IMR-90 (cell line): ENCODE measurements at regions not wholly inside any gene's neighbourhood (a gene's known extent, or its start where the extent isn't known, plus 50 kb on each side); places are given as distances from the start of the nearest gene placed in this dataset.

Experiments used
- ATAC-seq: fragments of 200-7000 bp; cut with Tn5 transposase; 2 replicates; pipeline ENCODE4 v1.9.1; 2020; ENCODE audit warnings: low read depth, mild to moderate bottlenecking, moderate library complexity
- BruUV-seq: library from RNA; stranded (reverse); fragments of 400-500 nt; replicated peaks from 2 replicates; lab custom pipeline; 2021; lab: Mats Ljungman, UMichigan
- CTCF ChIA-PET: fragments of 300-600 bp; formaldehyde crosslinking; extraction: SDS; loops from one replicate; lab custom pipeline; 2021; ENCODE audit warnings: antibody characterized with exemption; lab: Yijun Ruan, JAX
- POLR2A ChIA-PET: fragments of 300-600 bp; sonication (Branson Sonifier 250); formaldehyde crosslinking; loops from one replicate; lab custom pipeline; 2022; ENCODE audit warnings: antibody characterized with exemption; ENCODE audit not compliant: unreplicated experiment; lab: Charles Lee
- DNase-seq: peaks from one replicate; pipeline ENCODE4 v3.0.0; 2013
- H2AFZ ChIP-seq: replicated peaks from 2 replicates; pipeline ENCODE3; 2013; ENCODE audit warnings: low read length, mild to moderate bottlenecking; ENCODE audit not compliant: poor library complexity
- H2AK5ac ChIP-seq: 2 replicates; pipeline ENCODE4 v1.6.1; 2013; ENCODE audit warnings: low read depth, low read length, inconsistent platforms
- H2AK9ac ChIP-seq: replicated peaks from 2 replicates; pipeline ENCODE3; 2013; ENCODE audit warnings: mild to moderate bottlenecking, low read depth, low read length, moderate library complexity; ENCODE audit not compliant: poor library complexity
- H2BK120ac ChIP-seq: 2 replicates; pipeline ENCODE4 v1.6.1; 2013; ENCODE audit warnings: low read depth, low read length, inconsistent platforms
- H2BK15ac ChIP-seq: 3 replicates; pipeline ENCODE4 v1.6.1; 2013; ENCODE audit warnings: low read depth, low read length, inconsistent platforms
- H2BK20ac ChIP-seq: 2 replicates; pipeline ENCODE4 v1.6.1; 2013; ENCODE audit warnings: low read depth, mild to moderate bottlenecking, inconsistent platforms, low read length, moderate library complexity
- H2BK5ac ChIP-seq: 2 replicates; pipeline ENCODE4 v1.6.1; 2013; ENCODE audit warnings: mild to moderate bottlenecking, low read depth, low read length, inconsistent platforms; ENCODE audit not compliant: poor library complexity, severe bottlenecking
- H3K14ac ChIP-seq: replicated peaks from 2 replicates; pipeline ENCODE4 v1.6.1; 2013; ENCODE audit warnings: low read depth, low read length, inconsistent platforms
- H3K18ac ChIP-seq: 2 replicates; pipeline ENCODE4 v1.6.1; 2013; ENCODE audit warnings: low read depth, low read length, control low read depth
- H3K23ac ChIP-seq: 2 replicates; pipeline ENCODE4 v1.6.1; 2013; ENCODE audit warnings: low read depth, low read length, inconsistent platforms
- H3K27ac ChIP-seq: 2 replicates; pipeline ENCODE4 v1.5.1; 2013; ENCODE audit warnings: mild to moderate bottlenecking, control low read depth, low read length; ENCODE audit not compliant: insufficient read depth
- H3K27me3 ChIP-seq: 2 replicates; pipeline ENCODE4 v1.6.1; 2013; ENCODE audit warnings: low read length; ENCODE audit not compliant: control insufficient read depth, insufficient read depth
- H3K36me3 ChIP-seq: 2 replicates; pipeline ENCODE4 v1.6.1; 2013; ENCODE audit warnings: low read length, mixed read lengths; ENCODE audit not compliant: control insufficient read depth, insufficient read depth
- H3K4ac ChIP-seq: 2 replicates; pipeline ENCODE4 v1.6.1; 2013; ENCODE audit warnings: low read depth, low read length, inconsistent platforms
- H3K4me1 ChIP-seq: 2 replicates; pipeline ENCODE4 v1.6.1; 2013; ENCODE audit warnings: low read length, mixed read lengths; ENCODE audit not compliant: control insufficient read depth, insufficient read depth
- H3K4me2 ChIP-seq: 2 replicates; pipeline ENCODE4 v1.6.1; 2013; ENCODE audit warnings: low read depth, mild to moderate bottlenecking, control low read depth, low read length, moderate library complexity
- H3K4me3 ChIP-seq: 2 replicates; pipeline ENCODE4 v1.5.1; 2013; ENCODE audit warnings: low read depth, mild to moderate bottlenecking, control low read depth, low read length, moderate library complexity; ENCODE audit not compliant: insufficient read depth
- H3K56ac ChIP-seq: 2 replicates; pipeline ENCODE4 v1.6.1; 2013; ENCODE audit warnings: low read length, inconsistent platforms; ENCODE audit not compliant: insufficient read depth; ENCODE audit errors: extremely low read depth
- H3K79me1 ChIP-seq, 2 experiments: 2 replicates each; pipeline ENCODE4 v1.6.1; 2013; ENCODE audit warnings: low read length in 2 of 2, inconsistent platforms in 1 of 2, low read depth in 1 of 2
- H3K9ac ChIP-seq: 2 replicates; pipeline ENCODE4 v1.6.1; 2013; ENCODE audit warnings: low read depth, low read length, control low read depth
- H3K9me1 ChIP-seq: 2 replicates; pipeline ENCODE4 v1.6.1; 2013; ENCODE audit warnings: low read length, inconsistent platforms; ENCODE audit not compliant: insufficient read depth
- H3K9me3 ChIP-seq: 2 replicates; pipeline ENCODE4 v1.6.1; 2013; ENCODE audit warnings: low read length; ENCODE audit not compliant: control insufficient read depth, insufficient read depth
- H4K20me1 ChIP-seq: 2 replicates; pipeline ENCODE4 v1.6.1; 2013; ENCODE audit warnings: low read length, inconsistent platforms; ENCODE audit not compliant: insufficient read depth
- H4K5ac ChIP-seq: 2 replicates; pipeline ENCODE4 v1.6.1; 2013; ENCODE audit warnings: mild to moderate bottlenecking, low read depth, low read length, control low read depth
- H4K8ac ChIP-seq, 2 experiments: 2 replicates each; pipeline ENCODE4 v1.6.1; 2013; ENCODE audit warnings: low read depth in 2 of 2, low read length in 2 of 2, control low read depth in 1 of 2, inconsistent platforms in 1 of 2
- H4K91ac ChIP-seq: 2 replicates; pipeline ENCODE4 v1.6.1; 2013; ENCODE audit warnings: low read depth, low read length, inconsistent platforms; ENCODE audit not compliant: insufficient read depth
- FOS ChIP-seq: fragments of 150-350 bp; IDR thresholded peaks from 2 replicates; pipeline ENCODE4 v1.6.1; 2016; ENCODE audit warnings: low read depth, low read length
- POLR2A ChIP-seq: IDR thresholded peaks from 2 replicates; pipeline ENCODE4 v1.6.1; 2012; ENCODE audit warnings: mild to moderate bottlenecking, low read depth, low read length
- WGBS, 2 experiments: methylation state at CpG; one replicate each; pipeline versions ENCODE4 v1.1.5 to v1.1.7; 2013; ENCODE audit warnings: missing lambda C conversion rate in 2 of 2; ENCODE audit not compliant: insufficient read length in 1 of 2; ENCODE audit errors: extremely low coverage in 2 of 2; 5-methylcytosine and 5-hydroxymethylcytosine counted together
- dilution Hi-C: fragments of 300-500 bp; cut with HindIII; formaldehyde crosslinking; loops from one replicate; pipeline ENCODE4 v1.14.3; 2018; ENCODE audit warnings: low sequenced_read_pairs; ENCODE audit not compliant: unreplicated experiment
- in situ Hi-C: fragments of 300-500 bp; cut with MboI; formaldehyde crosslinking; loops from 3 replicates; pipeline ENCODE4 v1.14.3; 2019; ENCODE audit warnings: low sequenced_read_pairs, inconsistent platforms, mixed read lengths
- intact Hi-C: fragments of 100-400 bp; cut with micrococcal nuclease; formaldehyde crosslinking; loops from 2 replicates; pipeline ENCODE4 v1.10.0; 2022

DNA sequence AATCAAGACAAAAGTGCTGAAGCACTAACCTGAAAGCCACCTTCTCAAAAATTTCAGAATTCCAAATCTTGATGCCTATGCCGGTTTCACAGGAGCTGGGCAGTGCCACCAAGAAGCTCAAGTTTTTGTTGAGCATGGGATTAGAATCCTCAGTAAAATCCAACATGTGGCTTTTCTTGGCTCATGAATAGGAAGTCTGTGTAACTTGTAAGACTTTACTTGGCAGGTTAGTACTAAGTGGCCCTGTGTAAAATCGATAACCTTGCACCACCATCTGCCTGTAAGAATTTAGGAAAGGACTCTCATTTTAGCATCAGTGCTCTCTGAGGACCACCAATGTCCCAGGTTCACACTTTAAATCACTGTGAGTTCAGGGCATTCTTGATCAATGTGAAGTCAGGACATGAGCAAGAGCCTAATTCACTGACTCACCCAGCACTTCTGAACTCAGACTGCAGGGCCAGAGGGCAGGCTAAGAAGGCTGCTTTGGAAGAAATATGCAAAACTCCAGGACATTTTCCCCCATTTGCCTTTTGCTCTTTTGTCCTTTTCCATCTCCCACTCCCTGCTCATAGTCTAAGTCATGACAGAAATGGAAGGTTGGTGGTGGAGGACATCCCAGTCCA, 113.2 kb downstream of the EDN1 start:
- H3K9me3 ChIP-seq, result no peaks in the 10 kb centered on the region
- DNase-seq (peak; percentile 69), ATAC-seq (peak; percentile 92)
- H3K56ac ChIP-seq, result no peak overlapping the region
- peak overlapping the region; percentile 62 for H2BK120ac ChIP-seq
- no CpG with 5 or more reads among the region's 2 CpGs for WGBS, 2 experiments
- H3K9ac ChIP-seq, result no peak overlapping the region
- H3K14ac ChIP-seq, result 0 out of 2 replicates have a peak overlapping the region, but pooled peaks have one; percentile 51
- peak overlapping the region; percentile 87 for H2BK20ac ChIP-seq
- no peak overlapping the region for H2AFZ ChIP-seq
- in situ Hi-C loops, result no loop called here
- no peaks in the 10 kb centered on the region for H4K20me1 ChIP-seq
- ChIA-PET POLR2A (no interaction called here), CTCF (interaction anchor here (0.8 to 1.8 kb wide), 2 partner anchors 113 to 199 kb away, joined by 3 to 6 read pairs; partner anchors contain the start of gene EDN1)
- H2AK5ac ChIP-seq, result no peak overlapping the region
- intact Hi-C loops, result no loop called here
- peak overlapping the region; percentile 77; the same call in 1 of the 2 replicates for H3K4me2 ChIP-seq
- no peak overlapping the region for H3K23ac ChIP-seq
- H2BK15ac ChIP-seq, result 0 out of 3 replicates have a peak overlapping the region, but pooled peaks have one; percentile 32
- H3K4me1 ChIP-seq, result peaks cover 13% of the 10 kb centered on the region
- no peak overlapping the region for H3K27ac ChIP-seq
- peak overlapping the region; percentile 62 for H2BK5ac ChIP-seq
- peak overlapping the region; percentile 30 to 65; a peak in 3 of 4 replicates for H4K8ac ChIP-seq
- no peak overlapping the region for H2AK9ac ChIP-seq
- H3K27me3 ChIP-seq, result no peaks in the 10 kb centered on the region
- peak overlapping the region; percentile 87; the same call in 1 of the 2 replicates for H4K5ac ChIP-seq
- dilution Hi-C loops, result no loop called here
- BruUV-seq, result no TSS peak
- TF ChIP-seq FOS (0 out of 2 replicates have a peak, but pooled peaks have one; percentile 31), POLR2A (no peak)
- H4K91ac ChIP-seq, result peak overlapping the region; percentile 56; the same call in 1 of the 2 replicates
- no peak overlapping the region for H3K4me3 ChIP-seq
- H3K79me1 ChIP-seq, result no peaks in the 10 kb centered on the region
- peak overlapping the region; percentile 95; the same call in 1 of the 2 replicates for H3K18ac ChIP-seq
- H3K9me1 ChIP-seq, result no peaks in the 10 kb centered on the region; the same call in 1 of the 2 replicates
- H3K36me3 ChIP-seq, result no peaks in the 10 kb centered on the region
- H3K4ac ChIP-seq, result peak overlapping the region; percentile 23; the same call in 1 of the 2 replicates
